ENCODE measurements at regions not wholly inside any gene's neighbourhood (a gene's known extent, or its start where the extent isn't known, plus 50 kb on each side); places are given as distances from the start of the nearest gene placed in this dataset.
"Not testable (repeated sequence)": the region's sequence is repeated elsewhere in the genome, so short reads cannot be mapped to it uniquely, and the experiment has no call there.

- H3K9ac ChIP-seq (ENCODE audit: low read depth, low read length) = peak overlapping the region; percentile 59
- H3K9me3 ChIP-seq (replicated peaks; ENCODE audit: low read length) = no peaks in the 10 kb centered on the region
- peak overlapping the region; percentile 63 for H3K4me2 ChIP-seq (ENCODE audit: low read length)
- H3K36me3 ChIP-seq (ENCODE audit: insufficient read depth, low read length) = no peaks in the 10 kb centered on the region
- no peak overlapping the region for H3K4me3 ChIP-seq (ENCODE audit: low read length)
- H3K27me3 ChIP-seq (ENCODE audit: control insufficient read depth, insufficient read depth, low read length) = no peaks in the 10 kb centered on the region
- H3K4me1 ChIP-seq (ENCODE audit: control insufficient read depth, insufficient read depth, low read length) = peaks cover 36% of the 10 kb centered on the region
Observed at GRCh38 chr6:132198896-132199295, 202.4 kb downstream of the MOXD1 start.

GRCh38 chr6:132198040-132198439, 203.2 kb downstream of the MOXD1 start:
- Histone ChIP-seq H3K9me3 (replicated peaks; ENCODE audit: low read length) (no peaks in the 10 kb centered on the region), H3K9ac (ENCODE audit: low read depth, low read length) (peak overlapping the region; percentile 48), H3K4me1 (ENCODE audit: control insufficient read depth, insufficient read depth, low read length) (peaks cover 34% of the 10 kb centered on the region), H3K27me3 (ENCODE audit: control insufficient read depth, insufficient read depth, low read length) (no peaks in the 10 kb centered on the region), H3K4me2 (ENCODE audit: low read length) (peak overlapping the region; percentile 63), H3K36me3 (ENCODE audit: insufficient read depth, low read length) (no peaks in the 10 kb centered on the region), H3K4me3 (ENCODE audit: low read length) (no peak overlapping the region)

- Histone ChIP-seq H3K9ac (ENCODE audit: low read depth, low read length) (no peak overlapping the region), H3K4me3 (ENCODE audit: low read length) (no peak overlapping the region), H3K36me3 (ENCODE audit: insufficient read depth, low read length) (no peaks in the 10 kb centered on the region), H3K4me1 (ENCODE audit: control insufficient read depth, insufficient read depth, low read length) (peaks cover 43% of the 10 kb centered on the region), H3K9me3 (replicated peaks; ENCODE audit: low read length) (no peaks in the 10 kb centered on the region), H3K4me2 (ENCODE audit: low read length) (no peak overlapping the region), H3K27me3 (ENCODE audit: control insufficient read depth, insufficient read depth, low read length) (no peaks in the 10 kb centered on the region)
Observed at GRCh38 chr6:132194529-132194928, 206.7 kb downstream of the MOXD1 start.

- H3K9me3 ChIP-seq (replicated peaks; ENCODE audit: low read length) = no peaks in the 10 kb centered on the region
- peaks cover 46% of the 10 kb centered on the region for H3K4me1 ChIP-seq (ENCODE audit: control insufficient read depth, insufficient read depth, low read length)
- H3K36me3 ChIP-seq (ENCODE audit: insufficient read depth, low read length) = no peaks in the 10 kb centered on the region
- no peaks in the 10 kb centered on the region for H3K27me3 ChIP-seq (ENCODE audit: control insufficient read depth, insufficient read depth, low read length)
- no peak overlapping the region for H3K4me2 ChIP-seq (ENCODE audit: low read length)
- H3K9ac ChIP-seq (ENCODE audit: low read depth, low read length) = no peak overlapping the region
- no peak overlapping the region for H3K4me3 ChIP-seq (ENCODE audit: low read length)
Observed at GRCh38 chr6:132192631-132193030, 208.6 kb downstream of the MOXD1 start.

GRCh38 chr6:132190815-132191175, 210.5 kb downstream of the MOXD1 start:
- no peaks in the 10 kb centered on the region for H3K27me3 ChIP-seq (ENCODE audit: control insufficient read depth, insufficient read depth, low read length)
- H3K4me2 ChIP-seq (ENCODE audit: low read length) = peak overlapping the region; percentile 32
- H3K36me3 ChIP-seq (ENCODE audit: insufficient read depth, low read length) = no peaks in the 10 kb centered on the region
- peak overlapping the region; percentile 28 for H3K9ac ChIP-seq (ENCODE audit: low read depth, low read length)
- peak overlapping the region; percentile 8 for H3K4me3 ChIP-seq (ENCODE audit: low read length)
- H3K4me1 ChIP-seq (ENCODE audit: control insufficient read depth, insufficient read depth, low read length) = peaks cover 41% of the 10 kb centered on the region
- H3K9me3 ChIP-seq (replicated peaks; ENCODE audit: low read length) = no peaks in the 10 kb centered on the region

GRCh38 chr6:132190097-132190814, 211.0 kb downstream of the MOXD1 start:
- Histone ChIP-seq H3K4me2 (ENCODE audit: low read length) (peak overlapping the region; percentile 32), H3K4me1 (ENCODE audit: control insufficient read depth, insufficient read depth, low read length) (peaks cover 41% of the 10 kb centered on the region), H3K9ac (ENCODE audit: low read depth, low read length) (peak overlapping the region; percentile 28), H3K4me3 (ENCODE audit: low read length) (peak overlapping the region; percentile 8), H3K9me3 (replicated peaks; ENCODE audit: low read length) (no peaks in the 10 kb centered on the region), H3K27me3 (ENCODE audit: control insufficient read depth, insufficient read depth, low read length) (no peaks in the 10 kb centered on the region), H3K36me3 (ENCODE audit: insufficient read depth, low read length) (no peaks in the 10 kb centered on the region)

- Histone ChIP-seq H3K9ac (ENCODE audit: low read depth, low read length) (peak overlapping the region; percentile 27), H3K9me3 (replicated peaks; ENCODE audit: low read length) (no peaks in the 10 kb centered on the region), H3K36me3 (ENCODE audit: insufficient read depth, low read length) (no peaks in the 10 kb centered on the region), H3K4me2 (ENCODE audit: low read length) (peak overlapping the region; percentile 26), H3K4me3 (ENCODE audit: low read length) (no peak overlapping the region), H3K27me3 (ENCODE audit: control insufficient read depth, insufficient read depth, low read length) (no peaks in the 10 kb centered on the region), H3K4me1 (ENCODE audit: control insufficient read depth, insufficient read depth, low read length) (peaks cover 41% of the 10 kb centered on the region)
Observed at GRCh38 chr6:132188556-132189264, 212.6 kb downstream of the MOXD1 start.

- H3K4me2 ChIP-seq (ENCODE audit: low read length) = no peak overlapping the region
- H3K36me3 ChIP-seq (ENCODE audit: insufficient read depth, low read length) = no peaks in the 10 kb centered on the region
- H3K4me1 ChIP-seq (ENCODE audit: control insufficient read depth, insufficient read depth, low read length) = peaks cover 41% of the 10 kb centered on the region
- no peaks in the 10 kb centered on the region for H3K9me3 ChIP-seq (replicated peaks; ENCODE audit: low read length)
- H3K4me3 ChIP-seq (ENCODE audit: low read length) = no peak overlapping the region
- H3K27me3 ChIP-seq (ENCODE audit: control insufficient read depth, insufficient read depth, low read length) = no peaks in the 10 kb centered on the region
- H3K9ac ChIP-seq (ENCODE audit: low read depth, low read length) = no peak overlapping the region
Observed at GRCh38 chr6:132187816-132188215, 213.5 kb downstream of the MOXD1 start.

- H3K36me3 ChIP-seq (ENCODE audit: insufficient read depth, low read length); H3K9ac ChIP-seq (ENCODE audit: low read depth, low read length); H3K27me3 ChIP-seq (ENCODE audit: control insufficient read depth, insufficient read depth, low read length); H3K9me3 ChIP-seq (replicated peaks; ENCODE audit: low read length); H3K4me2 ChIP-seq (ENCODE audit: low read length); H3K4me3 ChIP-seq (ENCODE audit: low read length): not testable (repeated sequence)
- H3K4me1 ChIP-seq (ENCODE audit: control insufficient read depth, insufficient read depth, low read length) = peaks cover 20% of the 10 kb centered on the region
Observed at GRCh38 chr6:132184966-132185365, 216.3 kb downstream of the MOXD1 start.

GRCh38 chr6:132179955-132180354, 221.3 kb downstream of the MOXD1 start:
- Histone ChIP-seq H3K4me2 (ENCODE audit: low read length) (no peak overlapping the region), H3K36me3 (ENCODE audit: insufficient read depth, low read length) (no peaks in the 10 kb centered on the region), H3K9ac (ENCODE audit: low read depth, low read length) (no peak overlapping the region), H3K27me3 (ENCODE audit: control insufficient read depth, insufficient read depth, low read length) (no peaks in the 10 kb centered on the region), H3K4me3 (ENCODE audit: low read length) (no peak overlapping the region), H3K9me3 (replicated peaks; ENCODE audit: low read length) (no peaks in the 10 kb centered on the region), H3K4me1 (ENCODE audit: control insufficient read depth, insufficient read depth, low read length) (no peaks in the 10 kb centered on the region)

- no peaks in the 10 kb centered on the region for H3K9me3 ChIP-seq (replicated peaks; ENCODE audit: low read length)
- H3K36me3 ChIP-seq (ENCODE audit: insufficient read depth, low read length) = no peaks in the 10 kb centered on the region
- no peak overlapping the region for H3K4me2 ChIP-seq (ENCODE audit: low read length)
- no peak overlapping the region for H3K4me3 ChIP-seq (ENCODE audit: low read length)
- no peak overlapping the region for H3K9ac ChIP-seq (ENCODE audit: low read depth, low read length)
- no peaks in the 10 kb centered on the region for H3K27me3 ChIP-seq (ENCODE audit: control insufficient read depth, insufficient read depth, low read length)
- no peaks in the 10 kb centered on the region for H3K4me1 ChIP-seq (ENCODE audit: control insufficient read depth, insufficient read depth, low read length)
Observed at GRCh38 chr6:132174919-132175318, 223.7 kb upstream of the CCN2 start.

GRCh38 chr6:132168961-132169360, 217.8 kb upstream of the CCN2 start:
- Histone ChIP-seq H3K36me3 (ENCODE audit: insufficient read depth, low read length) (no peaks in the 10 kb centered on the region), H3K4me2 (ENCODE audit: low read length) (no peak overlapping the region), H3K9ac (ENCODE audit: low read depth, low read length) (no peak overlapping the region), H3K4me1 (ENCODE audit: control insufficient read depth, insufficient read depth, low read length) (peaks cover 7% of the 10 kb centered on the region), H3K27me3 (ENCODE audit: control insufficient read depth, insufficient read depth, low read length) (no peaks in the 10 kb centered on the region), H3K4me3 (ENCODE audit: low read length) (no peak overlapping the region), H3K9me3 (replicated peaks; ENCODE audit: low read length) (no peaks in the 10 kb centered on the region)

All from skeletal muscle satellite cell (primary cell).